NB4 (cell line): ENCODE measurements at regions not wholly inside any gene's neighbourhood (a gene's known extent, or its start where the extent isn't known, plus 50 kb on each side); places are given as distances from the start of the nearest gene placed in this dataset.

Experiments used
- DNase-seq: peaks from one replicate; pipeline ENCODE4 v3.0.0; 2010; ENCODE audit warnings: low read depth
- H3K4me3 ChIP-seq: one replicate; pipeline ENCODE4 v1.5.1; 2011; ENCODE audit warnings: mild to moderate bottlenecking, low read depth, low read length, moderate library complexity
- CTCF ChIP-seq: IDR thresholded peaks from one replicate; pipeline ENCODE4 v1.5.1; 2012; ENCODE audit warnings: low read depth, low read length
- MYC ChIP-seq: IDR thresholded peaks from 2 replicates; pipeline ENCODE4 v1.6.1; 2011; ENCODE audit warnings: low read depth, low read length
- POLR2A ChIP-seq: IDR thresholded peaks from 2 replicates; pipeline ENCODE4 v1.6.1; 2011; ENCODE audit warnings: mild to moderate bottlenecking; ENCODE audit not compliant: insufficient read length; ENCODE audit errors: extremely low read depth
- TF ChIP-seq, protein P1 (sequence below): IDR thresholded peaks from 2 replicates; pipeline ENCODE4 v1.6.1; 2011; ENCODE audit warnings: low read depth, low read length

- DNase-seq, result no peak
- no peak overlapping the region for H3K4me3 ChIP-seq
- TF ChIP-seq, protein P1, sequence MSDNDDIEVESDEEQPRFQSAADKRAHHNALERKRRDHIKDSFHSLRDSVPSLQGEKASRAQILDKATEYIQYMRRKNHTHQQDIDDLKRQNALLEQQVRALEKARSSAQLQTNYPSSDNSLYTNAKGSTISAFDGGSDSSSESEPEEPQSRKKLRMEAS, result no peak
- TF ChIP-seq CTCF, result no peak
Observed at GRCh38 chr2:167602122-167602521, 645.3 kb downstream of the STK39 start.

GRCh38 chr2:167599219-167599618 is 648.2 kb downstream of the STK39 start:
- TF ChIP-seq, protein P1, result no peak
- TF ChIP-seq MYC, result no peak
- TF ChIP-seq CTCF, result no peak
- TF ChIP-seq POLR2A, result no peak
- H3K4me3 ChIP-seq, result no peak overlapping the region
- no peak for DNase-seq

DNA sequence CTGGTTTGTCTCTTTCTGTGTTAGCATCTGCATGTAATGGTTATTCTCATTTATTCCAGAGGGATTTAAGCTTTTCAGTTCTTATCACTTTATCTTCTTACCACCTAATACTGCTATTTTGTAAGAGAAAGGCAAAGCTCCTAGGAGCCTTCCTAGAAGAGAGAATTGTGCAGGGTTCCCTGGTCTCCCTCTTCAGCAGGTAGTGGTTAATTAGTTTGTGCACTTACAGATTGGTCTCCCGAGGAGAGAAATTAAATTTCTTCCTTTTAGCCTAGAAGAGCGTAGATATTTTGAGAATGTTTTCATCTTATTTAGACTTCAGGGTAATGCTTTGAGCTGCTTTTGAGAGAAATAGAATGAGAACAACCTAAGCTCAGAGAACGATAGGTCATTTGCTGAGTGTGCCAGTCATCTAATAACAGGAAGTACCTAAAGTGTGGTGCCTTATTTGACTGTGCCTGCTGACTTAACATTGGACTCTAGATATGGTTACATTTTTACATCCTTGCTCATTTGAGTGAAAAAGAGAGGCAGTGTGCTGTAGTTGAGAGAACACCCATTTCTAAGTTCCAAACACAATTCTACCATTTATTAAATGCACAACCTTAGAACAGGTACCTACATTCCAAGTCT is 651.4 kb downstream of the STK39 start:
- H3K4me3 ChIP-seq, result no peak overlapping the region
- DNase-seq, result no peak
- TF ChIP-seq, protein P1, result no peak
- TF ChIP-seq POLR2A, result no peak
- no peak for TF ChIP-seq CTCF
- no peak for TF ChIP-seq MYC

DNA sequence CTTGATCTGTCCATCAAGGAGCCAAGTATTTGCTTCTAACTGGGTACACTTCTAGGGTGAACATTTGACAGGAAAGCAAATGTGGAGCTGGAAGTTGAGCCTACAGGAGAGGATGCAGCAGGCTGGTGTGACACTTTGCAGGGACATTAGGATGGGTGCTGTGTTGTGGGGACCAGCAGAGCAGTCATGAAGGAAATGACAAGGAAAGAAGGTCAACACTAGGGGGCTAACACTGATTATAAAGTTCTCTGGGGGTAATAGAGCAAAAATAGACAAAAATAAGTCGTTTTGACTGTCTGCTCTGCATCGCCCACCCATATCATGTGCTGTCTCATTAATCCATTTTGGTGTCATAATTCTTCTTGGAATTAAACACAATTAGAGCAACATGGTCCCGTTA is 652.4 kb downstream of the STK39 start:
- H3K4me3 ChIP-seq, result no peak overlapping the region
- DNase-seq, result no peak
- TF ChIP-seq CTCF (no peak), MYC (no peak), POLR2A (no peak)
- TF ChIP-seq, protein P1, result no peak

- no peak for DNase-seq
- TF ChIP-seq CTCF, result no peak
- no peak for TF ChIP-seq MYC
- TF ChIP-seq, protein P1, result no peak
- no peak for TF ChIP-seq POLR2A
- H3K4me3 ChIP-seq, result no peak overlapping the region
Observed at GRCh38 chr2:167592441-167592840, 655.0 kb downstream of the STK39 start.

DNA sequence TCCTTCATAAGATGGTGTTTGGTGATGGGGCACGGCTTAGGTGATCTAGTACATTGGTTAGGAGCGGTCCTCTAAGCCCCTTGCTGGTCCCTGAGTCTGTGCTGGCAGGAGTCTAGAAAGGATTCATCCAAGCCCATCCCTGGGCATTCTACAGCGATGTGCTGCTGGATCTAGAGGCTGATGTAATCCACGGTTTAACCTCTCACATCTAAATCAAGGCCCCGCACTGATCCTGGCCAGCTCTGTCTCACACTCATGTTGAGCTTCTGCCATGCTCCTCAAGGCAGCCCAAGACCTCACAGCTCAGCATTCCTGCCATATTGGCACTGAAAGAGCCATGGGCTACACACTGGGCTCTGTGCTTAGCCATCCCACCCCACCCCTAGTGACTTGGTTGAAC is 664.8 kb downstream of the STK39 start:
- no peak for DNase-seq
- no peak for TF ChIP-seq CTCF
- H3K4me3 ChIP-seq, result no peak overlapping the region
